KMS-11 (cell line): ENCODE measurements at regions not wholly inside any gene's neighbourhood (a gene's known extent, or its start where the extent isn't known, plus 50 kb on each side); places are given as distances from the start of the nearest gene placed in this dataset.

Experiments used
- H2AFZ ChIP-seq: fragments of 200-600 bp; sonication (generic); 2 replicates; pipeline ENCODE4 v1.6.1; 2016; ENCODE audit warnings: antibody characterized with exemption, mixed run types, low read depth
- H3K27ac ChIP-seq: fragments of 200-600 bp; sonication (generic); 2 replicates; pipeline ENCODE4 v1.6.1; 2016; ENCODE audit warnings: mild to moderate bottlenecking, mixed run types
- H3K27me3 ChIP-seq: fragments of 200-600 bp; sonication (generic); 2 replicates; pipeline ENCODE4 v1.6.1; 2017; ENCODE audit warnings: mild to moderate bottlenecking, low read depth, mixed run types, moderate library complexity; ENCODE audit not compliant: insufficient read depth
- H3K36me3 ChIP-seq: fragments of 200-600 bp; sonication (generic); 2 replicates; pipeline ENCODE4 v1.6.1; 2017; ENCODE audit warnings: mild to moderate bottlenecking, mixed run types; ENCODE audit not compliant: insufficient read depth
- H3K4me1 ChIP-seq: fragments of 200-600 bp; sonication (generic); 2 replicates; pipeline ENCODE4 v1.6.1; 2016; ENCODE audit warnings: mild to moderate bottlenecking, low read depth, mixed run types; ENCODE audit not compliant: poor library complexity, severe bottlenecking
- H3K4me2 ChIP-seq: fragments of 200-600 bp; sonication (generic); 2 replicates; pipeline ENCODE4 v1.7.0; 2016; ENCODE audit warnings: mild to moderate bottlenecking, mixed run types
- H3K4me3 ChIP-seq: fragments of 200-600 bp; sonication (generic); IDR thresholded peaks from 2 replicates; pipeline ENCODE4 v1.6.1; 2017; ENCODE audit warnings: low read depth, low read length, mixed read lengths; ENCODE audit not compliant: insufficient read depth
- H3K79me2 ChIP-seq: fragments of 200-600 bp; sonication (generic); 2 replicates; pipeline ENCODE4 v1.6.1; 2016; ENCODE audit warnings: low read depth, mixed run types; ENCODE audit not compliant: insufficient read depth
- H3K9ac ChIP-seq: fragments of 200-600 bp; sonication (generic); 2 replicates; pipeline ENCODE4 v1.6.1; 2016; ENCODE audit warnings: mild to moderate bottlenecking, mixed run types
- H4K20me1 ChIP-seq: fragments of 200-600 bp; sonication (generic); 2 replicates; pipeline ENCODE4 v1.6.1; 2016; ENCODE audit warnings: mild to moderate bottlenecking, mixed run types; ENCODE audit not compliant: insufficient read depth
- CTCF ChIP-seq: fragments of 200-600 bp; sonication (generic); conservative IDR thresholded peaks from 2 replicates; pipeline ENCODE4 v1.6.1; 2017; ENCODE audit warnings: low read depth, mild to moderate bottlenecking, antibody characterized with exemption, low read length, moderate library complexity, mixed read lengths

- Histone ChIP-seq H3K27me3 (no peaks in the 10 kb centered on the region), H4K20me1 (no peaks in the 10 kb centered on the region), H3K4me2 (no peak overlapping the region), H3K36me3 (no peaks in the 10 kb centered on the region), H3K4me3 (no peak overlapping the region), H3K4me1 (no peaks in the 10 kb centered on the region), H2AFZ (no peak overlapping the region), H3K9ac (no peak overlapping the region), H3K27ac (no peak overlapping the region), H3K79me2 (no peaks in the 10 kb centered on the region)
- no peak for TF ChIP-seq CTCF
Observed at GRCh38 chr2:216922175-216922780, 62.4 kb upstream of the TNP1 start.

DNA sequence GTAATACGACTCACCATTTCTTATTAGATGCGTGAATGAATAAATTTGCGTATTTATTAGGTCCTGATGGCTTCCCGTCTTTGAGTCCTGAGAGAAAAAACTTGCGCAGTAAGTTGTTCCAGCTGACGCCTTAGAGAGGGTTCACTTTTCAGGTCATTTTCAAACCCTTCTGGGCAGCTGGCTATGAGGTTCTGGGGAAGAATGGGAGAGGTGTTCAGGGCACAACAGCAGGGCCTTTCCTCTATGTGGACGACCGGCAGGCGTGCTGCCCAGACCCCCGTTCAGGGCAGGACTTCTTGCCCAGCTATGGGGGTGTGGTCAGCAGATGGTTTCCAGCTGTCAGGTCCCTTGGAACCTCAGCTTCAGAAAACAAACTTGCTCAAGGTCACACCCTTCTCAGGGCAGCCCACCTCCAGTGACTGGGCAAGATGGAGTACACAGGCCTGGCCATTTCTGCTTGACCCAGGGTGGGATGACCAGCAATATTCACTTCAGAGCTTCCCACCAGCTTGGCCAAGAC lies 61.1 kb upstream of the TNP1 start:
- H2AFZ ChIP-seq: no peak overlapping the region
- H3K79me2 ChIP-seq: no peaks in the 10 kb centered on the region
- H3K27me3 ChIP-seq: no peaks in the 10 kb centered on the region
- no peaks in the 10 kb centered on the region for H4K20me1 ChIP-seq
- no peak for TF ChIP-seq CTCF
- H3K4me1 ChIP-seq: no peaks in the 10 kb centered on the region
- H3K4me3 ChIP-seq: no peak overlapping the region
- no peak overlapping the region for H3K27ac ChIP-seq
- no peak overlapping the region for H3K4me2 ChIP-seq
- H3K36me3 ChIP-seq: no peaks in the 10 kb centered on the region
- no peak overlapping the region for H3K9ac ChIP-seq

GRCh38 chr2:216920143-216920876 lies 60.4 kb upstream of the TNP1 start:
- H3K9ac ChIP-seq: no peak overlapping the region
- no peaks in the 10 kb centered on the region for H3K36me3 ChIP-seq
- H4K20me1 ChIP-seq: no peaks in the 10 kb centered on the region
- no peaks in the 10 kb centered on the region for H3K79me2 ChIP-seq
- no peaks in the 10 kb centered on the region for H3K4me1 ChIP-seq
- H3K4me2 ChIP-seq: no peak overlapping the region
- no peak overlapping the region for H3K27ac ChIP-seq
- no peak for TF ChIP-seq CTCF
- no peak overlapping the region for H3K4me3 ChIP-seq
- H2AFZ ChIP-seq: no peak overlapping the region
- no peaks in the 10 kb centered on the region for H3K27me3 ChIP-seq

GRCh38 chr2:216918088-216918680 lies 58.3 kb upstream of the TNP1 start:
- H3K4me1 ChIP-seq: no peaks in the 10 kb centered on the region
- H3K79me2 ChIP-seq: no peaks in the 10 kb centered on the region
- H2AFZ ChIP-seq: no peak overlapping the region
- no peak for TF ChIP-seq CTCF
- H4K20me1 ChIP-seq: no peaks in the 10 kb centered on the region
- H3K4me2 ChIP-seq: no peak overlapping the region
- H3K36me3 ChIP-seq: no peaks in the 10 kb centered on the region
- H3K27me3 ChIP-seq: no peaks in the 10 kb centered on the region
- H3K4me3 ChIP-seq: no peak overlapping the region
- no peak overlapping the region for H3K9ac ChIP-seq
- no peak overlapping the region for H3K27ac ChIP-seq
